Thyroid gland (tissue), 4 donors: ENCODE measurements at regions not wholly inside any gene's neighbourhood (a gene's known extent, or its start where the extent isn't known, plus 50 kb on each side); places are given as distances from the start of the nearest gene placed in this dataset.

ENCODE experiments used
- CTCF ChIP-seq, 6 experiments: fragments of 200-600 bp in 3 of 6; fragments of 450-650 bp in 3 of 6; sonication (generic) in 3 of 6; IDR thresholded peaks; one replicate each; pipeline ENCODE4 v1.5.1; 2016 to 2019; ENCODE audit warnings: antibody characterized with exemption in 6 of 6, mild to moderate bottlenecking in 2 of 6, inconsistent platforms in 1 of 6, moderate library complexity in 1 of 6
- POLR2A ChIP-seq, 2 donors: fragments of 450-650 bp; IDR thresholded peaks; one replicate each; pipeline ENCODE4 v1.6.1; 2017; ENCODE audit warnings: antibody characterized with exemption in 2 of 2, mild to moderate bottlenecking in 2 of 2, moderate library complexity in 1 of 2

GRCh38 chrX:5068550-5068949, 1160.1 kb downstream of the NLGN4X start:
- TF ChIP-seq POLR2A (IDR thresholded peaks at IDR 0.05) = no peak
- TF ChIP-seq CTCF (IDR thresholded peaks at IDR 0.05) = no peak
